ENCODE measurements at regions not wholly inside any gene's neighbourhood (a gene's known extent, or its start where the extent isn't known, plus 50 kb on each side); places are given as distances from the start of the nearest gene placed in this dataset.

DNA sequence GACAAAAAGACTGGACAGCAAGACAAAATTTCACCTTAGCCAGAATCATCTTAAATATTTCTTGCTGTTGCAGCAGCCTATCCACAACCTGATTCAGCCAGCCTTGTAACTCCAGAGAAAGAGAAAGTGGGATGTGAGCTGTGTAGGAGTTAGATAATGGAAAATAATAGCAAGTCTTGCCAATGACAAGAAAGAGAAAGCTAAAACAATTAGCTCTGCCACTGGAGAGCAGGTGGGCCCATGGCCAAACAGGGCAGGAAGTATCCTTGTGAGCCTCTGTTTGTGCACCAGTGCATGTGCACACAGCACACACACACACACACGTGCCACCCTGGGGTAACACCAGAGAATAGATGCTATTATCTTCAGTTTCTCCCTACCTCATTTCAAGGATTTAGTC lies 106.0 kb upstream of the CCDC196 start:
- TF ChIP-seq, protein P1, sequence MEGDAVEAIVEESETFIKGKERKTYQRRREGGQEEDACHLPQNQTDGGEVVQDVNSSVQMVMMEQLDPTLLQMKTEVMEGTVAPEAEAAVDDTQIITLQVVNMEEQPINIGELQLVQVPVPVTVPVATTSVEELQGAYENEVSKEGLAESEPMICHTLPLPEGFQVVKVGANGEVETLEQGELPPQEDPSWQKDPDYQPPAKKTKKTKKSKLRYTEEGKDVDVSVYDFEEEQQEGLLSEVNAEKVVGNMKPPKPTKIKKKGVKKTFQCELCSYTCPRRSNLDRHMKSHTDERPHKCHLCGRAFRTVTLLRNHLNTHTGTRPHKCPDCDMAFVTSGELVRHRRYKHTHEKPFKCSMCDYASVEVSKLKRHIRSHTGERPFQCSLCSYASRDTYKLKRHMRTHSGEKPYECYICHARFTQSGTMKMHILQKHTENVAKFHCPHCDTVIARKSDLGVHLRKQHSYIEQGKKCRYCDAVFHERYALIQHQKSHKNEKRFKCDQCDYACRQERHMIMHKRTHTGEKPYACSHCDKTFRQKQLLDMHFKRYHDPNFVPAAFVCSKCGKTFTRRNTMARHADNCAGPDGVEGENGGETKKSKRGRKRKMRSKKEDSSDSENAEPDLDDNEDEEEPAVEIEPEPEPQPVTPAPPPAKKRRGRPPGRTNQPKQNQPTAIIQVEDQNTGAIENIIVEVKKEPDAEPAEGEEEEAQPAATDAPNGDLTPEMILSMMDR (conservative IDR thresholded peaks at IDR 0.05; ENCODE audit: low read depth in 2 of 2): no peak
- TF ChIP-seq EZH2phosphoT487 (IDR thresholded peaks at IDR 0.05; ENCODE audit: unreplicated experiment): no peak
- TF ChIP-seq JUNB (IDR thresholded peaks at IDR 0.05; ENCODE audit: unreplicated experiment): no peak
- TF ChIP-seq POLR2AphosphoS5 (IDR thresholded peaks at IDR 0.05; ENCODE audit: low read depth): no peak
- TF ChIP-seq EZH2 (IDR thresholded peaks at IDR 0.05; ENCODE audit: low read depth, unreplicated experiment): no peak
- TF ChIP-seq REST (IDR thresholded peaks at IDR 0.05; ENCODE audit: unreplicated experiment): no peak
- TF ChIP-seq STAT1 (IDR thresholded peaks at IDR 0.05; ENCODE audit: unreplicated experiment): no peak
- TF ChIP-seq ZNF331 (CRISPR knock-in tag; IDR thresholded peaks at IDR 0.05; ENCODE audit: low read depth): no peak
- TF ChIP-seq ZNF114 (CRISPR knock-in tag; IDR thresholded peaks at IDR 0.05): no peak
- no peak for TF ChIP-seq NANOG (IDR thresholded peaks at IDR 0.05; ENCODE audit: borderline replicate concordance)
- TF ChIP-seq CREB1 (CRISPR knock-in tag; IDR thresholded peaks at IDR 0.05; ENCODE audit: low read depth): no peak
- TF ChIP-seq ZNF462 (CRISPR knock-in tag; IDR thresholded peaks at IDR 0.05): no peak
